ENCODE measurements at regions not wholly inside any gene's neighbourhood (a gene's known extent, or its start where the extent isn't known, plus 50 kb on each side); places are given as distances from the start of the nearest gene placed in this dataset.

DNA sequence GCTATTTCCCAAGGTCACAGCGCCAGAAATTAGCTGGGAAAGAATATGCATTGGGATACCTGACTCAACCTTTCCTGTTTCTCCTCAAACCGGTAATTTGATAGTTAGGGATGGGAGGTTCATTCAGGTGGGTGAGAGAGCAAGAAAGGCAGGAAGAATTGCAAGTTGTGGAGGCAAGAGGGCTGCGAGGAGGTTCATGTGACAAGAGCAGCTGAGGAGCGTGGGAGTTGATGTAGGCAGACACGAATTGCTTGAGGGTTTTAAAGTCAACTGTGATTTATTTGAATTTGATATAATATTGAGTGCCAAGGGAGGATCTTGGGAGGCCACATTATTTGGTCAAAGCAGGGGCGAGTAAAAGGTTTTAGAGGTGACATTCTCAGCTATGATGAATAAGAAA lies 329.0 kb downstream of the STIM2 start:
- DNase-seq: no peak
- Histone ChIP-seq H3K27me3 (ENCODE audit: insufficient read depth, low read depth) (no peaks in the 10 kb centered on the region), H4K20me1 (ENCODE audit: insufficient read depth) (no peaks in the 10 kb centered on the region), H3K4me1 (replicated peaks; ENCODE audit: insufficient read depth) (no peaks in the 10 kb centered on the region), H3K79me2 (ENCODE audit: low read depth) (no peaks in the 10 kb centered on the region), H3K36me3 (ENCODE audit: low read depth) (no peaks in the 10 kb centered on the region), H3K27ac (no peak overlapping the region), H3K4me2 (no peak overlapping the region), H3K9me2 (ENCODE audit: insufficient read depth) (no peaks in the 10 kb centered on the region), H3K4me3 (no peak overlapping the region), H3F3A (ENCODE audit: insufficient read depth, low read depth) (no peaks in the 10 kb centered on the region), H3K9me3 (ENCODE audit: insufficient read depth, low read depth) (no peaks in the 10 kb centered on the region), H2AFZ (no peak overlapping the region)
- intact Hi-C loops (cut with micrococcal nuclease; ENCODE audit: unreplicated experiment): no loop called here
- ChIA-PET CTCF (no interaction called here), POLR2A (ENCODE audit: unreplicated experiment) (no interaction called here)
- BruUV-seq (replicated peaks): no TSS peak
- TF ChIP-seq EZH2 (IDR thresholded peaks at IDR 0.05; ENCODE audit: low read depth) (no peak), CTCF (conservative IDR thresholded peaks at IDR 0.05) (no peak)

DNA sequence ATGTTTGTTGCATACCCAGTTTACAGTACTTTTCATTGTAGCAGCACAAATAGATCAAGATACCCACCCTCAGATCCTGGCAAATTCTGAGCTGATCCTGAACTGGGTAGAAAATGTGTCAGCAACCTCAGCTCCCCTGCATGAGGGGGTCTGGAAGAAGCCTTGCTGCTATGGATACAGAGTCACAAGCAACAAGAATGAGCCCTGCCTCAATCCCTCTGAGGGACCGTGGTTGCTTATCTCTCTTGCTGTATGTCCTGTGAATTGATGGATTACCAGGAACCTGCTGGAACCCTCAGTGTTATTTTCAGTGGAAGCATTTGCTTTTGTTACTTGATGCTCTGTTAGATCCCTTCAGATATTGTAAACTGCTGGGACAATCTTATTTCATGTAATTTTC lies 331.0 kb downstream of the STIM2 start:
- no peaks in the 10 kb centered on the region for H3K36me3 ChIP-seq (ENCODE audit: low read depth)
- intact Hi-C loops (cut with micrococcal nuclease; ENCODE audit: unreplicated experiment): no loop called here
- no peaks in the 10 kb centered on the region for H3F3A ChIP-seq (ENCODE audit: insufficient read depth, low read depth)
- TF ChIP-seq EZH2 (IDR thresholded peaks at IDR 0.05; ENCODE audit: low read depth): no peak
- no peak for TF ChIP-seq CTCF (conservative IDR thresholded peaks at IDR 0.05)
- CTCF ChIA-PET: no interaction called here
- H3K27ac ChIP-seq: no peak overlapping the region
- BruUV-seq (replicated peaks): no TSS peak
- no peak overlapping the region for H3K4me2 ChIP-seq
- H3K4me1 ChIP-seq (replicated peaks; ENCODE audit: insufficient read depth): no peaks in the 10 kb centered on the region
- POLR2A ChIA-PET (ENCODE audit: unreplicated experiment): no interaction called here
- no peaks in the 10 kb centered on the region for H3K9me2 ChIP-seq (ENCODE audit: insufficient read depth)
- no peak overlapping the region for H2AFZ ChIP-seq
- no peak for DNase-seq
- H3K27me3 ChIP-seq (ENCODE audit: insufficient read depth, low read depth): no peaks in the 10 kb centered on the region
- H3K9me3 ChIP-seq (ENCODE audit: insufficient read depth, low read depth): no peaks in the 10 kb centered on the region
- H3K79me2 ChIP-seq (ENCODE audit: low read depth): no peaks in the 10 kb centered on the region
- no peaks in the 10 kb centered on the region for H4K20me1 ChIP-seq (ENCODE audit: insufficient read depth)
- H3K4me3 ChIP-seq: no peak overlapping the region

- Histone ChIP-seq H3K9me3 (ENCODE audit: insufficient read depth, low read depth) (no peaks in the 10 kb centered on the region), H3K4me2 (no peak overlapping the region), H3K27ac (no peak overlapping the region), H3K4me1 (replicated peaks; ENCODE audit: insufficient read depth) (no peaks in the 10 kb centered on the region), H4K20me1 (ENCODE audit: insufficient read depth) (no peaks in the 10 kb centered on the region), H3K79me2 (ENCODE audit: low read depth) (no peaks in the 10 kb centered on the region), H3F3A (ENCODE audit: insufficient read depth, low read depth) (no peaks in the 10 kb centered on the region), H3K9me2 (ENCODE audit: insufficient read depth) (no peaks in the 10 kb centered on the region), H2AFZ (no peak overlapping the region), H3K27me3 (ENCODE audit: insufficient read depth, low read depth) (no peaks in the 10 kb centered on the region), H3K4me3 (no peak overlapping the region), H3K36me3 (ENCODE audit: low read depth) (no peaks in the 10 kb centered on the region)
- ChIA-PET POLR2A (ENCODE audit: unreplicated experiment) (no interaction called here), CTCF (no interaction called here)
- TF ChIP-seq EZH2 (IDR thresholded peaks at IDR 0.05; ENCODE audit: low read depth): no peak
- no peak for DNase-seq
- intact Hi-C loops (cut with micrococcal nuclease; ENCODE audit: unreplicated experiment): no loop called here
- no TSS peak for BruUV-seq (replicated peaks)
These were observed 334.0 kb downstream of the STIM2 start for GRCh38 chr4:27194599-27195176.

DNA sequence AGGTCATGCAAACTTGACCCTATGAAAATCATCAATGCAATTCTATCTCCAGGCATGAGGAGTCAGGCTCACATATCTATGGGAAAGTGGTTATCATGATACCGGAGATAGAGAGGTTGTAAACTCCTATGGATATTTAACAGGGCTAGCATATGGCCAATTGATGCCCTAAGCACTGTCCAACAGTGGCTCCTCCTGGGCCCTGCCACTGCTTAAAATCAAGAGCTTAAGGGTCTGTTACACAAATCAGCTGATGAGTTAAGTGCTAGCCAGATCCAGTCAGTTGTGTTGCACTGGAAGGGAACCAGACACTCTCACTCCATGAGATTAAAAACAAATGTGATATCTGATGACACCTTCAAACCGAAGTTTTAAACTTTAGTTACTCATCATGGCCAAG lies 337.6 kb downstream of the STIM2 start:
- no peak overlapping the region for H2AFZ ChIP-seq
- no peak overlapping the region for H3K4me2 ChIP-seq
- no peaks in the 10 kb centered on the region for H3K4me1 ChIP-seq (replicated peaks; ENCODE audit: insufficient read depth)
- H3K4me3 ChIP-seq: no peak overlapping the region
- DNase-seq: no peak
- no peaks in the 10 kb centered on the region for H3F3A ChIP-seq (ENCODE audit: insufficient read depth, low read depth)
- no peaks in the 10 kb centered on the region for H3K79me2 ChIP-seq (ENCODE audit: low read depth)
- H3K36me3 ChIP-seq (ENCODE audit: low read depth): no peaks in the 10 kb centered on the region
- H3K9me3 ChIP-seq (ENCODE audit: insufficient read depth, low read depth): no peaks in the 10 kb centered on the region
- no peaks in the 10 kb centered on the region for H4K20me1 ChIP-seq (ENCODE audit: insufficient read depth)
- POLR2A ChIA-PET (ENCODE audit: unreplicated experiment): no interaction called here
- intact Hi-C loops (cut with micrococcal nuclease; ENCODE audit: unreplicated experiment): no loop called here
- no peaks in the 10 kb centered on the region for H3K27me3 ChIP-seq (ENCODE audit: insufficient read depth, low read depth)
- no peaks in the 10 kb centered on the region for H3K9me2 ChIP-seq (ENCODE audit: insufficient read depth)
- no TSS peak for BruUV-seq (replicated peaks)
- H3K27ac ChIP-seq: no peak overlapping the region
- CTCF ChIA-PET: no interaction called here
- no peak for TF ChIP-seq CTCF (conservative IDR thresholded peaks at IDR 0.05)
- no peak for TF ChIP-seq EZH2 (IDR thresholded peaks at IDR 0.05; ENCODE audit: low read depth)
